Parathyroid adenoma (tissue), 2 donors: ENCODE measurements at regions not wholly inside any gene's neighbourhood (a gene's known extent, or its start where the extent isn't known, plus 50 kb on each side); places are given as distances from the start of the nearest gene placed in this dataset.

ENCODE experiments used
- H2AFZ ChIP-seq: fragments of 300-600 bp; sonication (generic); one replicate; pipeline ENCODE4 v1.7.0; 2017; ENCODE audit warnings: antibody characterized with exemption, mild to moderate bottlenecking
- H3K27ac ChIP-seq: fragments of 300-600 bp; sonication (generic); one replicate; pipeline ENCODE4 v1.7.0; 2017
- H3K27me3 ChIP-seq: fragments of 300-600 bp; sonication (generic); one replicate; pipeline ENCODE4 v1.7.0; 2017; ENCODE audit warnings: low read length; ENCODE audit not compliant: control insufficient read depth, insufficient read depth
- H3K36me3 ChIP-seq: fragments of 300-600 bp; sonication (generic); one replicate; pipeline ENCODE4 v1.7.0; 2017; ENCODE audit warnings: low read length; ENCODE audit not compliant: control insufficient read depth, insufficient read depth
- H3K4me1 ChIP-seq: fragments of 300-600 bp; sonication (generic); one replicate; pipeline ENCODE4 v1.7.0; 2017; ENCODE audit warnings: control low read depth
- H3K4me2 ChIP-seq: fragments of 300-600 bp; sonication (generic); one replicate; pipeline ENCODE4 v1.7.0; 2017; ENCODE audit warnings: low read length
- H3K4me3 ChIP-seq: fragments of 300-600 bp; sonication (generic); one replicate; pipeline ENCODE4 v1.7.0; 2017; ENCODE audit warnings: low read depth, low read length
- H3K79me2 ChIP-seq: fragments of 300-600 bp; sonication (generic); one replicate; pipeline ENCODE4 v1.7.0; 2017; ENCODE audit warnings: control low read depth
- H3K9ac ChIP-seq: fragments of 300-600 bp; sonication (generic); one replicate; pipeline ENCODE4 v1.7.0; 2017; ENCODE audit warnings: mild to moderate bottlenecking
- H3K9me3 ChIP-seq: fragments of 300-600 bp; sonication (generic); one replicate; pipeline ENCODE4 v1.7.0; 2017; ENCODE audit warnings: low read length; ENCODE audit not compliant: control insufficient read depth
- CTCF ChIP-seq: fragments of 300-600 bp; sonication (generic); IDR thresholded peaks from one replicate; pipeline ENCODE4 v1.7.0; 2017; ENCODE audit warnings: antibody characterized with exemption, mild to moderate bottlenecking
- donor health status: primary hyperparathyroidism.

GRCh38 chr18:56065086-56065485 lies 477.1 kb upstream of the TCF4 start:
- no peaks in the 10 kb centered on the region for H3K36me3 ChIP-seq
- H3K27ac ChIP-seq, result no peak overlapping the region
- H3K9ac ChIP-seq, result no peak overlapping the region
- no peaks in the 10 kb centered on the region for H3K27me3 ChIP-seq
- no peak overlapping the region for H3K4me3 ChIP-seq
- H3K79me2 ChIP-seq, result no peaks in the 10 kb centered on the region
- H3K4me1 ChIP-seq, result no peaks in the 10 kb centered on the region
- no peak overlapping the region for H3K4me2 ChIP-seq
- no peak for TF ChIP-seq CTCF
- no peaks in the 10 kb centered on the region for H3K9me3 ChIP-seq
- H2AFZ ChIP-seq, result no peak overlapping the region

- no peak overlapping the region for H3K4me3 ChIP-seq
- no peak overlapping the region for H3K9ac ChIP-seq
- no peaks in the 10 kb centered on the region for H3K27me3 ChIP-seq
- no peak overlapping the region for H3K27ac ChIP-seq
- H3K79me2 ChIP-seq, result no peaks in the 10 kb centered on the region
- no peak overlapping the region for H3K4me2 ChIP-seq
- no peak for TF ChIP-seq CTCF
- no peak overlapping the region for H2AFZ ChIP-seq
- no peaks in the 10 kb centered on the region for H3K36me3 ChIP-seq
- H3K9me3 ChIP-seq, result no peaks in the 10 kb centered on the region
- H3K4me1 ChIP-seq, result no peaks in the 10 kb centered on the region
Measured at GRCh38 chr18:56062931-56063330, 474.9 kb upstream of the TCF4 start.

- H3K4me1 ChIP-seq, result no peaks in the 10 kb centered on the region
- TF ChIP-seq CTCF, result no peak
- H3K27me3 ChIP-seq, result no peaks in the 10 kb centered on the region
- H3K9me3 ChIP-seq, result no peaks in the 10 kb centered on the region
- no peak overlapping the region for H3K4me2 ChIP-seq
- H3K79me2 ChIP-seq, result no peaks in the 10 kb centered on the region
- H3K36me3 ChIP-seq, result no peaks in the 10 kb centered on the region
- H2AFZ ChIP-seq, result no peak overlapping the region
- H3K27ac ChIP-seq, result no peak overlapping the region
- no peak overlapping the region for H3K4me3 ChIP-seq
- no peak overlapping the region for H3K9ac ChIP-seq
Measured at GRCh38 chr18:56060967-56061541, 473.1 kb upstream of the TCF4 start.

- H3K4me3 ChIP-seq, result no peak overlapping the region
- TF ChIP-seq CTCF, result no peak
- H3K27ac ChIP-seq, result no peak overlapping the region
- no peaks in the 10 kb centered on the region for H3K36me3 ChIP-seq
- no peaks in the 10 kb centered on the region for H3K27me3 ChIP-seq
- H3K4me1 ChIP-seq, result no peaks in the 10 kb centered on the region
- H3K9ac ChIP-seq, result no peak overlapping the region
- no peak overlapping the region for H2AFZ ChIP-seq
- H3K9me3 ChIP-seq, result no peaks in the 10 kb centered on the region
- no peak overlapping the region for H3K4me2 ChIP-seq
- H3K79me2 ChIP-seq, result no peaks in the 10 kb centered on the region
Measured at GRCh38 chr18:56052202-56052601, 464.2 kb upstream of the TCF4 start.

GRCh38 chr18:56044239-56044638 lies 456.2 kb upstream of the TCF4 start:
- Histone ChIP-seq H3K4me2 (no peak overlapping the region), H3K79me2 (no peaks in the 10 kb centered on the region), H3K9ac (no peak overlapping the region), H3K36me3 (no peaks in the 10 kb centered on the region), H3K27me3 (no peaks in the 10 kb centered on the region), H3K4me1 (no peaks in the 10 kb centered on the region), H3K27ac (no peak overlapping the region), H3K9me3 (no peaks in the 10 kb centered on the region), H3K4me3 (no peak overlapping the region), H2AFZ (no peak overlapping the region)
- TF ChIP-seq CTCF, result no peak
